GM18505 (cell line): ENCODE measurements at regions not wholly inside any gene's neighbourhood (a gene's known extent, or its start where the extent isn't known, plus 50 kb on each side); places are given as distances from the start of the nearest gene placed in this dataset.

Experiments used
- ATAC-seq: cut with Tn5 transposase; IDR thresholded peaks from one replicate; pipeline ENCODE4 v1.9.1; 2021; ENCODE audit not compliant: unreplicated experiment
- POLR2A ChIP-seq: IDR thresholded peaks from 4 replicates; pipeline ENCODE4 v1.6.1; 2011; ENCODE audit warnings: borderline replicate concordance; ENCODE audit not compliant: insufficient read depth, insufficient read length; ENCODE audit errors: extremely low read depth

GRCh38 chr5:106874974-106875373 lies 795.8 kb downstream of the EFNA5 start:
- no peak for ATAC-seq
- TF ChIP-seq POLR2A = no peak

- no peak for ATAC-seq
- TF ChIP-seq POLR2A = no peak
These were observed 796.2 kb downstream of the EFNA5 start for GRCh38 chr5:106874531-106874930.

- ATAC-seq = no peak
- TF ChIP-seq POLR2A = no peak
These were observed 797.2 kb downstream of the EFNA5 start for GRCh38 chr5:106873568-106873967.

GRCh38 chr5:106865279-106865678 lies 805.5 kb downstream of the EFNA5 start:
- no peak for TF ChIP-seq POLR2A
- no peak for ATAC-seq

- ATAC-seq = no peak
- TF ChIP-seq POLR2A = no peak
These were observed 808.1 kb downstream of the EFNA5 start for GRCh38 chr5:106862450-106863193.

GRCh38 chr5:106860398-106861044 lies 810.2 kb downstream of the EFNA5 start:
- peak; percentile 64 for ATAC-seq
- no peak for TF ChIP-seq POLR2A

GRCh38 chr5:106858616-106859015 lies 812.1 kb downstream of the EFNA5 start:
- no peak for TF ChIP-seq POLR2A
- ATAC-seq = no peak

GRCh38 chr5:106854922-106855321 lies 815.8 kb downstream of the EFNA5 start:
- ATAC-seq = no peak

GRCh38 chr5:106854105-106854687 lies 816.5 kb downstream of the EFNA5 start:
- no peak for TF ChIP-seq POLR2A

More at GRCh38 chr5:106854922-106855321, 815.8 kb downstream of the EFNA5 start:
- TF ChIP-seq POLR2A = no peak

GRCh38 chr5:106853266-106853665 lies 817.5 kb downstream of the EFNA5 start:
- TF ChIP-seq POLR2A = no peak
- ATAC-seq = no peak

More at GRCh38 chr5:106854105-106854687, 816.5 kb downstream of the EFNA5 start:
- ATAC-seq = no peak

GRCh38 chr5:106849266-106849665 lies 821.5 kb downstream of the EFNA5 start:
- no peak for TF ChIP-seq POLR2A
- ATAC-seq = no peak

GRCh38 chr5:106843812-106844416 lies 826.8 kb downstream of the EFNA5 start:
- no peak for TF ChIP-seq POLR2A
- ATAC-seq = no peak

- no peak for TF ChIP-seq POLR2A
- ATAC-seq = no peak
These were observed 837.2 kb downstream of the EFNA5 start for GRCh38 chr5:106833517-106833916.
